ENCODE measurements at regions not wholly inside any gene's neighbourhood (a gene's known extent, or its start where the extent isn't known, plus 50 kb on each side); places are given as distances from the start of the nearest gene placed in this dataset.

DNA sequence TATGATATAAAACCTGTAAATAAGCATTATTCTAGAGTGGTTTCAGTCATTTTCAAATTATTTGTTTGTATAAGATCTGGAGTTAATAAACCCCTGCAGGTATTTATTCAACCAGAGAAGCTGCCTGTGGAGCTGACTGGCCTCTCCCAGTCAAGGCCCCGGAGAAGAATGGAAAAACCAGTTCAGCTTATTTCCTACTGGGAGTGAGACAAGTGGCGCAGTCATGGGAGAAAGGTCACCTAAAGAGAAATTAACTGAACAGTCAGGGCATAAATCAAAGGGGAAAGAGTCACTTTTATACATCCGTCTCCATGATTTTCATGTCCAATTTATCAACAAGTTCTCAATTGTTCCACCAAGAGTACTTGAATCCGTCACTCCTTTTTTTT is 240.9 kb downstream of the RNF152 start:
- peak; percentile 72 for DNase-seq (ENCODE audit: low read depth)
- TF ChIP-seq, protein P1, sequence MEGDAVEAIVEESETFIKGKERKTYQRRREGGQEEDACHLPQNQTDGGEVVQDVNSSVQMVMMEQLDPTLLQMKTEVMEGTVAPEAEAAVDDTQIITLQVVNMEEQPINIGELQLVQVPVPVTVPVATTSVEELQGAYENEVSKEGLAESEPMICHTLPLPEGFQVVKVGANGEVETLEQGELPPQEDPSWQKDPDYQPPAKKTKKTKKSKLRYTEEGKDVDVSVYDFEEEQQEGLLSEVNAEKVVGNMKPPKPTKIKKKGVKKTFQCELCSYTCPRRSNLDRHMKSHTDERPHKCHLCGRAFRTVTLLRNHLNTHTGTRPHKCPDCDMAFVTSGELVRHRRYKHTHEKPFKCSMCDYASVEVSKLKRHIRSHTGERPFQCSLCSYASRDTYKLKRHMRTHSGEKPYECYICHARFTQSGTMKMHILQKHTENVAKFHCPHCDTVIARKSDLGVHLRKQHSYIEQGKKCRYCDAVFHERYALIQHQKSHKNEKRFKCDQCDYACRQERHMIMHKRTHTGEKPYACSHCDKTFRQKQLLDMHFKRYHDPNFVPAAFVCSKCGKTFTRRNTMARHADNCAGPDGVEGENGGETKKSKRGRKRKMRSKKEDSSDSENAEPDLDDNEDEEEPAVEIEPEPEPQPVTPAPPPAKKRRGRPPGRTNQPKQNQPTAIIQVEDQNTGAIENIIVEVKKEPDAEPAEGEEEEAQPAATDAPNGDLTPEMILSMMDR (IDR thresholded peaks at IDR 0.05; ENCODE audit: insufficient read depth, low read depth, low read length, missing control alignments) = no peak
- no peak overlapping the region for H3K4me3 ChIP-seq (ENCODE audit: low read length)

DNA sequence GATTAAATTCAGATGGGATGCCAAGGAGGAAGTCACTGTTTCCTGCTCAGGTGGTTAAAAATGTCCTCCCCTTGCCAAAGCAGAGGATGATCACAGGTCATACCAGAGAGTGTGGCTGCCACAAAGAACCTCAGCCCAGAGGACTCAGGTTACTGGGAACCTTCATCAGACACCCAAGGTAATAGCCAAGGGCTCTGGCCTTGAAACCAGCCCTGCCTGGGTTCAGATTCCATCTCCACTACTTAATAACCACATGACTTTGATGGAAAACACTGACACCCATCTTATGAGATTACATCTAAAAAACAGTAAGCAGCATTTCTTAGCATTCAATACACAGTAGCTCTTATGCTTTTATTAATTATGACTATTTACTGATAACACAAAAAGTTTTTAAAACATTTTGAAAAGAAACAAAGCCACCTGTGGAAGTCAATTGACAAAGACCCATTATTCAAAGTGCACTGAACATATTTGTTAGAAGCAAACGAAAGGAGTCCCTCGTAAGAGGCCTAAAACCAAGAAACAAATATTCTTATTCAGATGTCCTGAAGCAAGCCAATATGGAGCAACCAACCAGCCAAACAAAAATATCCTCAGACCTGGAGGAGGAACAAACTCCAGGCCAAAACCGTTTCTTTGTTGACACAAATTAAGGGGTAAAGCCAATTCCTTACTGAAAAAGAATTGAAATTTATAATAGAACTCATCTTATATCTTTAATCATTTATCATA is 241.5 kb downstream of the RNF152 start:
- H3K4me3 ChIP-seq (ENCODE audit: low read length) = no peak overlapping the region
- DNase-seq (ENCODE audit: low read depth) = no peak
- TF ChIP-seq, protein P1 (IDR thresholded peaks at IDR 0.05; ENCODE audit: insufficient read depth, low read depth, low read length, missing control alignments) = no peak

DNA sequence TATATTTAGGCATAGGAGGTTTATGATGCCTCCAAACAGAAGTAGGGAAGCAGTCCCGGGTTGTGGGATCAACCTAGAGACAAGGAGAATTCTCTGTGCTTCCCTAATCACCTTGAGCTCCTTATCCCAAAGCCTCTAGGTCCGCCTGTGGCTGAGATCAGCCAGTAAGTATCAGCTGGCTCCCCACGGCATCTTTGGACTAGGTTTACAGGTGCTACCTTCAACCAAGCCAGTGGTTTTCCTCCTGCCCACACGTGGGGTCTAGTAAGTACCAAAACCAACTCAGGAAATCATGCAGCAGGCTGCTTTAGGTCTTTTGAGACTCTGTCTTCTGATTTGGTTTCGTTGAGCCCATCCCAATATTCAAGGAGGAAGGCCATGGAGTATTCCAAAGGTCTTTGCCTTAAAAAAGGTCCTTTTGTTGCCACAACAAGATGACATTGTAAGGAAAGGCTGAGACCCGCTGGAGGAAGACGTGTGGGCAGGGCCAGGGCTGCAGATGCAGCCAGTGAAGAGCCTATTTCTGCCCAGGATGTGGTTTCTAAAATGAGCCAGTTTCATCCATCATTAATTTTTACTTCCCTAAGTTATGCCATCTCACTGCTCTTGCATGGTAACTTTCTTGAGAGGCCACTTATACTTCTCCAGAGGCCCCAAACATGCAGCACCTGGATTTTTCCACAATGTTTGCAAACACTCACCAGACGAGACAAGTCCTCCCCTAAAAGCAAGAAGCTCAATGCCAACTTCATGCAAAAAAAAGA is 248.7 kb downstream of the RNF152 start:
- TF ChIP-seq, protein P1 (IDR thresholded peaks at IDR 0.05; ENCODE audit: insufficient read depth, low read depth, low read length, missing control alignments) = no peak
- no peak overlapping the region for H3K4me3 ChIP-seq (ENCODE audit: low read length)
- DNase-seq (ENCODE audit: low read depth) = no peak

DNA sequence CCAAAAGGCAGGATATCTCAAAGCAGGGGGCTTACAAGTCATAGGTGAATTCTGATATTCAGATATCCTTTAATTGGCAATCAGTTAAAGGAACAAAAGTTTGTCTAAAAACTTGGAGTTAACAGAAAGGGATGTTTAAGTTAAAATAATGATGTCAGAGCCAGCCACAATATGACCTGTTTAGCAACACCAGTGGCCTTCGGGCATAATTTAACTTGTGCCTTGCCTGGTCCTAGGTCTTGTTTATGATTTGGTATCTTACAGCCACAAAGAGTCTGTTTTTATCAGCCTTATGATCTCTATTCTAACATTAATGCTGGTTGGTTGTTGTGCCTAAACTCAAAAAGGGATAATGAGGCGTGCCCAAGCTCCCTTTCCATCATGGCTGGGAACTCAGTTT is 252.9 kb downstream of the RNF152 start:
- TF ChIP-seq, protein P1 (IDR thresholded peaks at IDR 0.05; ENCODE audit: insufficient read depth, low read depth, low read length, missing control alignments) = no peak
- no peak for DNase-seq (ENCODE audit: low read depth)
- H3K4me3 ChIP-seq (ENCODE audit: low read length) = no peak overlapping the region

DNA sequence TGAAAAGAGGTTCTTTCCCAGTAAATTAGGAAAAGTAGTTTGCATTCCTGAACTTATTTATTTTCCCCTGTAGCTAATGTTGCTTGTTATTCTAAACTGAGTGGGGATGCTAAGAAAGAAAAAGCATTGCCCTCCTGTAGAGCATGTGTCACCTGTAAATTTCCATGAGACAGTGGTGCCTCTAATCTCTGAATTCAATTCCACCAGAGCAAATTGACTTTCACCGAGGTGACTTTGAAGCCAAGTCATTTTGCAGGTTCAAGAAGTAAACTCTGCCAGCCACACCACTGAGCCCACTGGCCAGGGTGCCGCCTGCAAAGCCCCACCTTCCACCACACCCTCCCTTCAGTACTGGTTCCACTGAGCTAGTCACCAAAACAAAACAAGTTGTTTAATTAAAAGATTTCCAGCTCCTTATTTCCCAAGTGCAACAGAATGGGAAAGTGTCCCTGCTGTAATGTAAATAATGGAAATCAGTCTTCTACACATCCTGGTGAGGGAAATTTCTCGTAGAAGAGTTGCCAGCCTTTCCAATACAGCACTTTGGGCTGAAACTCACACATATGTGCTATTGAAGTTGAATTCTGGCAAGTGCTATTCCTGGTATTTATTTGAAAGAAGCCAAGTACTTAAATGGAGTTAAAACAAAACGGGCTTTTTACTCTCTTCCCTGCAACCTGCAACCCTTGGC is 254.8 kb downstream of the RNF152 start:
- TF ChIP-seq, protein P1 (IDR thresholded peaks at IDR 0.05; ENCODE audit: insufficient read depth, low read depth, low read length, missing control alignments) = no peak
- no peak overlapping the region for H3K4me3 ChIP-seq (ENCODE audit: low read length)
- DNase-seq (ENCODE audit: low read depth) = no peak

DNA sequence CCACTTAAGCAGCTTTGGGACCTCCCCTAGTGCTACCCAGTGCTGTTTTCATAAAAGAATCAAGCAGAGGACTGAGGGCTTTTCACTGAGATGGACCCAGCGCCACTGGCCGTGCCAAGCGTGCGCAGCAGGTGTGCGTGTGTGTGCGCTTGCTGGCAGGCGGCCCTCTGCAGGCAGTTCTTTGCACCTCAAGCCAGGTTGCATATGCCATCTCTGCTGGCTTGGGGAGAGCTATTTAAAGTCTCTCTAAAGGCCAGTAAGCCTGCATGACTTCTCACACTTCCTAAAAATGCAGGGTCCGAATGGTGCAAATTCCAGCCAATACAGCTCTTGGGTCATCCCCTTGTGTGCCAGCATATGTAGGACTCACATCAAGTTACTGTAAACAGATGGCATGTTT is 255.5 kb downstream of the RNF152 start:
- TF ChIP-seq, protein P1 (IDR thresholded peaks at IDR 0.05; ENCODE audit: insufficient read depth, low read depth, low read length, missing control alignments) = no peak
- H3K4me3 ChIP-seq (ENCODE audit: low read length) = no peak overlapping the region
- no peak for DNase-seq (ENCODE audit: low read depth)

Measured in epithelial cell of esophagus (primary cell).